Activated CD8-positive, alpha-beta memory T cell treated with anti-CD3 and anti-CD28 coated beads, Interleukin-2, amount 50 U/mL, for 48 hours (primary cell): ENCODE measurements at regions not wholly inside any gene's neighbourhood (a gene's known extent, or its start where the extent isn't known, plus 50 kb on each side); places are given as distances from the start of the nearest gene placed in this dataset.

Source experiments
- DNase-seq: peaks from one replicate; pipeline ENCODE4 v3.0.0-alpha.2; 2020

GRCh38 chr2:187274146-187274545 is 173.9 kb downstream of the CALCRL start:
- no peak for DNase-seq

- DNase-seq = no peak
Measured at GRCh38 chr2:187272255-187272654, 175.8 kb downstream of the CALCRL start.

GRCh38 chr2:187271825-187272224 is 176.2 kb downstream of the CALCRL start:
- DNase-seq = no peak

- no peak for DNase-seq
Measured at GRCh38 chr2:187266645-187267044, 181.4 kb downstream of the CALCRL start.

GRCh38 chr2:187266147-187266546 is 181.9 kb downstream of the CALCRL start:
- no peak for DNase-seq

GRCh38 chr2:187264612-187265011 is 183.4 kb downstream of the CALCRL start:
- no peak for DNase-seq

GRCh38 chr2:187263675-187264560 is 184.1 kb downstream of the CALCRL start:
- DNase-seq = no peak

- DNase-seq = no peak
Measured at GRCh38 chr2:187261705-187262104, 186.3 kb downstream of the CALCRL start.

- no peak for DNase-seq
Measured at GRCh38 chr2:187252063-187252462, 196.0 kb downstream of the CALCRL start.

- no peak for DNase-seq
Measured at GRCh38 chr2:187250137-187250536, 197.9 kb downstream of the CALCRL start.

- DNase-seq = no peak
Measured at GRCh38 chr2:187233811-187234210, 214.2 kb downstream of the CALCRL start.

GRCh38 chr2:187232749-187233148 is 215.3 kb downstream of the CALCRL start:
- no peak for DNase-seq

- no peak for DNase-seq
Measured at GRCh38 chr2:187230088-187230487, 218.0 kb downstream of the CALCRL start.

- DNase-seq = no peak
Measured at GRCh38 chr2:187228986-187229385, 219.1 kb downstream of the CALCRL start.

- no peak for DNase-seq
Measured at GRCh38 chr2:187224989-187225388, 223.1 kb downstream of the CALCRL start.

- DNase-seq = no peak
Measured at GRCh38 chr2:187220071-187220470, 228.0 kb downstream of the CALCRL start.

- no peak for DNase-seq
Measured at GRCh38 chr2:187215532-187216240, 232.4 kb downstream of the CALCRL start.

GRCh38 chr2:187214306-187214705 is 233.7 kb downstream of the CALCRL start:
- DNase-seq = no peak

GRCh38 chr2:187213798-187214197 is 234.3 kb downstream of the CALCRL start:
- no peak for DNase-seq

GRCh38 chr2:187210726-187211125 is 237.3 kb downstream of the CALCRL start:
- DNase-seq = no peak

- DNase-seq = no peak
Measured at GRCh38 chr2:187208199-187208785, 239.8 kb downstream of the CALCRL start.

GRCh38 chr2:187207126-187207525 is 240.9 kb downstream of the CALCRL start:
- DNase-seq = no peak

GRCh38 chr2:187206471-187206870 is 241.6 kb downstream of the CALCRL start:
- no peak for DNase-seq

GRCh38 chr2:187206071-187206470 is 242.0 kb downstream of the CALCRL start:
- no peak for DNase-seq
